ENCODE measurements at regions not wholly inside any gene's neighbourhood (a gene's known extent, or its start where the extent isn't known, plus 50 kb on each side); places are given as distances from the start of the nearest gene placed in this dataset.

DNA sequence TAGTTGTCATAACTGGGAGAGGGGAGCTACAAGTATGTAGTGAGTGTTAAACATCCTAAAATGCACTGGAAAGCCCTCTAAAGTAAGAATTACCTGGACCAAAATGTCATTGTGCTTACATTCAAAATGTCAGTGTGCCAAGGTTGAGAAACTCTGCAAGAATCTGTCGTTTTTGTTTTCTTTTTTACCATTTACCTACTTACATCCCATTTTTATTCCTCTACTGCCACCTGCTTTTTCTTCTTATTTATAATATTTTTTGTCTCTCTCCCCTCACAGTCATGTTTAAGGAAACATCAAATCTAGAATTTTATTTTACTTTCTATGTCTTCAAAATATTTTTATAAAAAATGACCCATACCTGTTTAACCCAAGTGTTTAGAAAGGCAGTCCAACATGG lies 226.4 kb downstream of the PCDH17 start:
- TF ChIP-seq, protein P1, sequence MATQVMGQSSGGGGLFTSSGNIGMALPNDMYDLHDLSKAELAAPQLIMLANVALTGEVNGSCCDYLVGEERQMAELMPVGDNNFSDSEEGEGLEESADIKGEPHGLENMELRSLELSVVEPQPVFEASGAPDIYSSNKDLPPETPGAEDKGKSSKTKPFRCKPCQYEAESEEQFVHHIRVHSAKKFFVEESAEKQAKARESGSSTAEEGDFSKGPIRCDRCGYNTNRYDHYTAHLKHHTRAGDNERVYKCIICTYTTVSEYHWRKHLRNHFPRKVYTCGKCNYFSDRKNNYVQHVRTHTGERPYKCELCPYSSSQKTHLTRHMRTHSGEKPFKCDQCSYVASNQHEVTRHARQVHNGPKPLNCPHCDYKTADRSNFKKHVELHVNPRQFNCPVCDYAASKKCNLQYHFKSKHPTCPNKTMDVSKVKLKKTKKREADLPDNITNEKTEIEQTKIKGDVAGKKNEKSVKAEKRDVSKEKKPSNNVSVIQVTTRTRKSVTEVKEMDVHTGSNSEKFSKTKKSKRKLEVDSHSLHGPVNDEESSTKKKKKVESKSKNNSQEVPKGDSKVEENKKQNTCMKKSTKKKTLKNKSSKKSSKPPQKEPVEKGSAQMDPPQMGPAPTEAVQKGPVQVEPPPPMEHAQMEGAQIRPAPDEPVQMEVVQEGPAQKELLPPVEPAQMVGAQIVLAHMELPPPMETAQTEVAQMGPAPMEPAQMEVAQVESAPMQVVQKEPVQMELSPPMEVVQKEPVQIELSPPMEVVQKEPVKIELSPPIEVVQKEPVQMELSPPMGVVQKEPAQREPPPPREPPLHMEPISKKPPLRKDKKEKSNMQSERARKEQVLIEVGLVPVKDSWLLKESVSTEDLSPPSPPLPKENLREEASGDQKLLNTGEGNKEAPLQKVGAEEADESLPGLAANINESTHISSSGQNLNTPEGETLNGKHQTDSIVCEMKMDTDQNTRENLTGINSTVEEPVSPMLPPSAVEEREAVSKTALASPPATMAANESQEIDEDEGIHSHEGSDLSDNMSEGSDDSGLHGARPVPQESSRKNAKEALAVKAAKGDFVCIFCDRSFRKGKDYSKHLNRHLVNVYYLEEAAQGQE (IDR thresholded peaks at IDR 0.05; ENCODE audit: insufficient read depth in 1 of 2, low read depth in 2 of 2, low read length in 2 of 2): no peak
- TF ChIP-seq TAF1 (IDR thresholded peaks at IDR 0.05; ENCODE audit: borderline replicate concordance, insufficient read depth, low read length): no peak
- TF ChIP-seq FOXP2 (optimal IDR thresholded peaks at IDR 0.05; ENCODE audit: borderline replicate concordance, extremely low read depth, extremely low read length, insufficient read depth): no peak
- TF ChIP-seq POLR2AphosphoS5 (IDR thresholded peaks at IDR 0.05; ENCODE audit: low read depth, low read length): no peak
- TF ChIP-seq SIN3A (IDR thresholded peaks at IDR 0.05; ENCODE audit: borderline replicate concordance, insufficient read depth, low read length): no peak

DNA sequence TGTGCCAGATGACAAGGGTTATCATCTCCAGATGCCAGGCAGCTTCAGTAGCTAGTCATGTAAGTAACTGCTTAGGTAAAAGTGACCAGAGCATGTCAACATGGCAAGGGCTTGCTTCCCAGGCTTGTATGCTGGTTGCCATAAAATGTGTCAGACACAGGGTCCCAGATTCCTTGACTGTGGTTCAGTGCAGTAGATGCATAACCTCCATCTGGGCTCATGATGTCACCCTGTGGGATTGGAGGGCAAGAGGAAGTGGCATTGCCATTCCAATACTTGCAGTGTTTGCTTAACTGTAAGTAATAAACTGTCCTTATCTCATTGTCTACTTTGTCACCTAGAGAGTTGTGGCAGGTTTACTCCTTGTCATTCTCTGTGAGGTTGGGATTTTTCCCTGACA lies 226.8 kb downstream of the PCDH17 start:
- no peak for TF ChIP-seq FOXP2 (optimal IDR thresholded peaks at IDR 0.05; ENCODE audit: borderline replicate concordance, extremely low read depth, extremely low read length, insufficient read depth)
- no peak for TF ChIP-seq TAF1 (IDR thresholded peaks at IDR 0.05; ENCODE audit: borderline replicate concordance, insufficient read depth, low read length)
- TF ChIP-seq, protein P1 (IDR thresholded peaks at IDR 0.05; ENCODE audit: insufficient read depth in 1 of 2, low read depth in 2 of 2, low read length in 2 of 2): no peak
- TF ChIP-seq SIN3A (IDR thresholded peaks at IDR 0.05; ENCODE audit: borderline replicate concordance, insufficient read depth, low read length): no peak
- TF ChIP-seq POLR2AphosphoS5 (IDR thresholded peaks at IDR 0.05; ENCODE audit: low read depth, low read length): no peak

DNA sequence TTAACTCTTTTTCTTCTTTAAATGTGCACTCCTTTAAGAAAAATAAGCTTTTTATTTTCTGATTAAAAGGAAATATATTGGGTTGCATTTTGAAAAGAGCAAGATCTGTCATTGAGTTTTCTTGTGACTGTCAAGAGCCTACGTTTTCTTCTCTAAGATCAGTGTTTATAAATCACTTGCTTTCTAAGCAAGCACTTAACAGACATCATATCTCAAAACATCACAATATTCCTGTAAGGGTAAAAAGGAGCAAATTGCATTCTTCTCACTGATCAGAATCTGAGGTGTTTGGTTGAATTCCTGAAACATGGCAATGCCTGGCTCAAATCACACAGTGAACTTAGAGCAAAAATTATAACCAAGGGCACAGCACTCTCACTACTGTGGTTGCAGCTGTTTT lies 231.3 kb downstream of the PCDH17 start:
- TF ChIP-seq TAF1 (IDR thresholded peaks at IDR 0.05; ENCODE audit: borderline replicate concordance, insufficient read depth, low read length) (no peak), SIN3A (IDR thresholded peaks at IDR 0.05; ENCODE audit: borderline replicate concordance, insufficient read depth, low read length) (no peak), FOXP2 (optimal IDR thresholded peaks at IDR 0.05; ENCODE audit: borderline replicate concordance, extremely low read depth, extremely low read length, insufficient read depth) (no peak), POLR2AphosphoS5 (IDR thresholded peaks at IDR 0.05; ENCODE audit: low read depth, low read length) (no peak)
- TF ChIP-seq, protein P1 (IDR thresholded peaks at IDR 0.05; ENCODE audit: insufficient read depth in 1 of 2, low read depth in 2 of 2, low read length in 2 of 2): no peak

GRCh38 chr13:57865600-57866294 lies 234.2 kb downstream of the PCDH17 start:
- TF ChIP-seq POLR2AphosphoS5 (IDR thresholded peaks at IDR 0.05; ENCODE audit: low read depth, low read length) (no peak), FOXP2 (optimal IDR thresholded peaks at IDR 0.05; ENCODE audit: borderline replicate concordance, extremely low read depth, extremely low read length, insufficient read depth) (no peak), SIN3A (IDR thresholded peaks at IDR 0.05; ENCODE audit: borderline replicate concordance, insufficient read depth, low read length) (no peak), TAF1 (IDR thresholded peaks at IDR 0.05; ENCODE audit: borderline replicate concordance, insufficient read depth, low read length) (no peak)
- TF ChIP-seq, protein P1 (IDR thresholded peaks at IDR 0.05; ENCODE audit: insufficient read depth in 1 of 2, low read depth in 2 of 2, low read length in 2 of 2): no peak
